Keratinocyte (primary cell): ENCODE measurements at regions not wholly inside any gene's neighbourhood (a gene's known extent, or its start where the extent isn't known, plus 50 kb on each side); places are given as distances from the start of the nearest gene placed in this dataset.

ENCODE experiments used
- DNase-seq: peaks from one replicate; pipeline ENCODE4 v3.0.0-alpha.2; 2011; ENCODE audit warnings: low read depth, missing footprints, low spot score
- FAIRE-seq: peaks from 2 replicates; lab custom pipeline; 2011; peaks lifted over from hg19 to GRCh38; lab: Jason Lieb, UNC
- H2AFZ ChIP-seq: 2 replicates; pipeline ENCODE4 v1.6.0; 2012; ENCODE audit warnings: low read length, control low read depth, inconsistent platforms; ENCODE audit not compliant: control insufficient read depth
- H3K27ac ChIP-seq: 2 replicates; pipeline ENCODE4 v1.5.1; 2011; ENCODE audit warnings: low read length; ENCODE audit not compliant: control insufficient read depth, insufficient read depth
- H3K27me3 ChIP-seq: 3 replicates; pipeline ENCODE4 v1.6.0; 2011; ENCODE audit warnings: low read length; ENCODE audit not compliant: control insufficient read depth, insufficient read depth; ENCODE audit errors: extremely low read depth
- H3K36me3 ChIP-seq, 2 experiments: 2 replicates in 1 of 2; 3 replicates in 1 of 2; pipeline ENCODE4 v1.5.1; 2011; ENCODE audit warnings: low read length in 2 of 2, mild to moderate bottlenecking in 1 of 2; ENCODE audit not compliant: control insufficient read depth in 2 of 2, insufficient read depth in 2 of 2; ENCODE audit errors: extremely low read depth in 1 of 2
- H3K4me1 ChIP-seq: 3 replicates; pipeline ENCODE4 v1.5.1; 2011; ENCODE audit warnings: low read length; ENCODE audit not compliant: control insufficient read depth, insufficient read depth; ENCODE audit errors: extremely low read depth
- H3K4me2 ChIP-seq: 3 replicates; pipeline ENCODE4 v1.6.0; 2011; ENCODE audit warnings: low read depth, low read length; ENCODE audit not compliant: control insufficient read depth, insufficient read depth; ENCODE audit errors: extremely low read depth
- H3K4me3 ChIP-seq, 3 experiments: fragments of 200-600 bp in 1 of 3; sonication (generic) in 1 of 3; 2 replicates in 2 of 3; 3 replicates in 1 of 3; pipeline ENCODE4 v1.5.1; 2011 to 2016; ENCODE audit warnings: low read length in 3 of 3, mild to moderate bottlenecking in 3 of 3, control low read depth in 2 of 3, inconsistent platforms in 1 of 3, low read depth in 1 of 3, mixed read lengths in 1 of 3, mixed run types in 1 of 3, moderate library complexity in 1 of 3; ENCODE audit not compliant: control insufficient read depth in 2 of 3, insufficient read depth in 2 of 3; ENCODE audit errors: extremely low read depth in 1 of 3
- H3K79me2 ChIP-seq: 2 replicates; pipeline ENCODE4 v1.6.0; 2012; ENCODE audit warnings: low read length; ENCODE audit not compliant: control insufficient read depth, insufficient read depth
- H3K9ac ChIP-seq: 3 replicates; pipeline ENCODE4 v1.6.0; 2011; ENCODE audit warnings: low read length; ENCODE audit not compliant: control insufficient read depth, insufficient read depth; ENCODE audit errors: extremely low read depth
- H3K9me1 ChIP-seq: 3 replicates; pipeline ENCODE4 v1.6.0; 2011; ENCODE audit warnings: low read length; ENCODE audit not compliant: control insufficient read depth, insufficient read depth; ENCODE audit errors: extremely low read depth
- H3K9me3 ChIP-seq: 2 replicates; pipeline ENCODE4 v1.5.1; 2012; ENCODE audit warnings: low read depth, low read length; ENCODE audit not compliant: control insufficient read depth
- H4K20me1 ChIP-seq: 3 replicates; pipeline ENCODE4 v1.6.0; 2011; ENCODE audit warnings: low read length; ENCODE audit not compliant: control insufficient read depth, insufficient read depth; ENCODE audit errors: extremely low read depth
- EZH2 ChIP-seq: IDR thresholded peaks from one replicate; pipeline ENCODE4 v1.6.1; 2012; ENCODE audit warnings: inconsistent platforms, mild to moderate bottlenecking, low read length, moderate library complexity
- dilution Hi-C: fragments of 300-500 bp; cut with MboI; formaldehyde crosslinking; loops from one replicate; pipeline ENCODE4 v1.7.0; 2020; ENCODE audit warnings: low sequenced_read_pairs; ENCODE audit not compliant: extremely low pct_ligation_motif_present
- TF ChIP-seq, protein P1 (sequence below), 3 experiments: IDR thresholded peaks in 1 of 3; conservative IDR thresholded peaks in 1 of 3; optimal IDR thresholded peaks in 1 of 3; 2 replicates in 2 of 3; 3 replicates in 1 of 3; pipeline versions ENCODE3 to v1.5.1; 2011; ENCODE audit warnings: low read length in 3 of 3, mild to moderate bottlenecking in 3 of 3, moderate library complexity in 2 of 3, control low read depth in 1 of 3, inconsistent platforms in 1 of 3; ENCODE audit not compliant: insufficient read depth in 2 of 3; ENCODE audit errors: extremely low read depth in 1 of 3

GRCh38 chr3:76025561-76025960 is 240.2 kb upstream of the ZNF717 start:
- H3K4me3 ChIP-seq: no peak overlapping the region
- H3K9me1 ChIP-seq: no peaks in the 10 kb centered on the region
- H3K79me2 ChIP-seq: no peaks in the 10 kb centered on the region
- H3K4me2 ChIP-seq: no peak overlapping the region
- dilution Hi-C loops: no loop called here
- FAIRE-seq (no peak), DNase-seq (no peak)
- H3K9ac ChIP-seq: no peak overlapping the region
- H2AFZ ChIP-seq: no peak overlapping the region
- no peaks in the 10 kb centered on the region for H3K9me3 ChIP-seq
- no peak overlapping the region for H3K27ac ChIP-seq
- no peaks in the 10 kb centered on the region for H3K27me3 ChIP-seq
- no peaks in the 10 kb centered on the region for H3K36me3 ChIP-seq
- no peaks in the 10 kb centered on the region for H3K4me1 ChIP-seq
- no peak for TF ChIP-seq EZH2
- TF ChIP-seq, protein P1, sequence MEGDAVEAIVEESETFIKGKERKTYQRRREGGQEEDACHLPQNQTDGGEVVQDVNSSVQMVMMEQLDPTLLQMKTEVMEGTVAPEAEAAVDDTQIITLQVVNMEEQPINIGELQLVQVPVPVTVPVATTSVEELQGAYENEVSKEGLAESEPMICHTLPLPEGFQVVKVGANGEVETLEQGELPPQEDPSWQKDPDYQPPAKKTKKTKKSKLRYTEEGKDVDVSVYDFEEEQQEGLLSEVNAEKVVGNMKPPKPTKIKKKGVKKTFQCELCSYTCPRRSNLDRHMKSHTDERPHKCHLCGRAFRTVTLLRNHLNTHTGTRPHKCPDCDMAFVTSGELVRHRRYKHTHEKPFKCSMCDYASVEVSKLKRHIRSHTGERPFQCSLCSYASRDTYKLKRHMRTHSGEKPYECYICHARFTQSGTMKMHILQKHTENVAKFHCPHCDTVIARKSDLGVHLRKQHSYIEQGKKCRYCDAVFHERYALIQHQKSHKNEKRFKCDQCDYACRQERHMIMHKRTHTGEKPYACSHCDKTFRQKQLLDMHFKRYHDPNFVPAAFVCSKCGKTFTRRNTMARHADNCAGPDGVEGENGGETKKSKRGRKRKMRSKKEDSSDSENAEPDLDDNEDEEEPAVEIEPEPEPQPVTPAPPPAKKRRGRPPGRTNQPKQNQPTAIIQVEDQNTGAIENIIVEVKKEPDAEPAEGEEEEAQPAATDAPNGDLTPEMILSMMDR (optimal IDR thresholded peaks at IDR 0.05 in 1 of 3, IDR thresholded peaks at IDR 0.05 in 1 of 3, conservative IDR thresholded peaks at IDR 0.05 in 1 of 3; ENCODE audit: extremely low read depth in 1 of 3, insufficient read depth in 2 of 3, low read length in 3 of 3): no peak
- no peaks in the 10 kb centered on the region for H4K20me1 ChIP-seq

- DNase-seq (no peak), FAIRE-seq (no peak)
- H3K9ac ChIP-seq: no peak overlapping the region
- H3K79me2 ChIP-seq: no peaks in the 10 kb centered on the region
- dilution Hi-C loops: no loop called here
- no peaks in the 10 kb centered on the region for H3K4me1 ChIP-seq
- no peak overlapping the region for H2AFZ ChIP-seq
- H3K4me2 ChIP-seq: no peak overlapping the region
- no peak overlapping the region for H3K4me3 ChIP-seq
- no peaks in the 10 kb centered on the region for H4K20me1 ChIP-seq
- TF ChIP-seq EZH2: no peak
- TF ChIP-seq, protein P1 (optimal IDR thresholded peaks at IDR 0.05 in 1 of 3, IDR thresholded peaks at IDR 0.05 in 1 of 3, conservative IDR thresholded peaks at IDR 0.05 in 1 of 3; ENCODE audit: extremely low read depth in 1 of 3, insufficient read depth in 2 of 3, low read length in 3 of 3): no peak
- no peaks in the 10 kb centered on the region for H3K27me3 ChIP-seq
- no peaks in the 10 kb centered on the region for H3K9me3 ChIP-seq
- H3K9me1 ChIP-seq: no peaks in the 10 kb centered on the region
- no peak overlapping the region for H3K27ac ChIP-seq
- no peaks in the 10 kb centered on the region for H3K36me3 ChIP-seq
These were observed 241.0 kb upstream of the ZNF717 start for GRCh38 chr3:76026379-76026778.
